H9 (cell line): ENCODE measurements at regions not wholly inside any gene's neighbourhood (a gene's known extent, or its start where the extent isn't known, plus 50 kb on each side); places are given as distances from the start of the nearest gene placed in this dataset.

Experiments
- DNase-seq: peaks from one replicate; pipeline ENCODE4 v3.0.0-alpha.2; 2017
- H2AFZ ChIP-seq: one replicate; pipeline ENCODE4 v1.6.1; 2013; ENCODE audit warnings: mild to moderate bottlenecking, low read length, control low read depth, moderate library complexity
- H2AK5ac ChIP-seq: 2 replicates; pipeline ENCODE4 v1.6.1; 2013; ENCODE audit warnings: low read length, control low read depth, mixed read lengths; ENCODE audit not compliant: insufficient read length
- H2BK120ac ChIP-seq: one replicate; pipeline ENCODE4 v1.6.1; 2013; ENCODE audit warnings: low read depth, mild to moderate bottlenecking, low read length, control low read depth, inconsistent platforms; ENCODE audit not compliant: poor library complexity, severe bottlenecking
- H2BK12ac ChIP-seq: 2 replicates; pipeline ENCODE4 v1.6.1; 2013; ENCODE audit warnings: low read length, control low read depth, mixed read lengths, low read depth; ENCODE audit not compliant: insufficient read length
- H2BK15ac ChIP-seq: 2 replicates; pipeline ENCODE4 v1.6.1; 2013; ENCODE audit warnings: low read depth, low read length, control low read depth
- H2BK20ac ChIP-seq: one replicate; pipeline ENCODE4 v1.6.1; 2013; ENCODE audit warnings: low read depth, mild to moderate bottlenecking, low read length, control low read depth, inconsistent platforms; ENCODE audit not compliant: poor library complexity, severe bottlenecking
- H2BK5ac ChIP-seq: 2 replicates; pipeline ENCODE4 v1.6.1; 2013; ENCODE audit warnings: low read length, control low read depth, mixed read lengths; ENCODE audit not compliant: insufficient read length
- H3K14ac ChIP-seq: 2 replicates; pipeline ENCODE4 v1.6.1; 2013; ENCODE audit warnings: low read length, control low read depth; ENCODE audit not compliant: insufficient read depth
- H3K18ac ChIP-seq: 2 replicates; pipeline ENCODE4 v1.6.1; 2013; ENCODE audit warnings: low read depth, mild to moderate bottlenecking, mixed read lengths, low read length, control low read depth; ENCODE audit not compliant: insufficient read length
- H3K23ac ChIP-seq: 2 replicates; pipeline ENCODE4 v1.6.1; 2013; ENCODE audit warnings: low read length, control low read depth, mixed read lengths, low read depth; ENCODE audit not compliant: insufficient read length
- H3K23me2 ChIP-seq: 2 replicates; pipeline ENCODE4 v1.6.1; 2013; ENCODE audit warnings: low read depth, mild to moderate bottlenecking, mixed read lengths, low read length, control low read depth; ENCODE audit not compliant: insufficient read length, poor library complexity, severe bottlenecking
- H3K27ac ChIP-seq: 2 replicates; pipeline ENCODE4 v1.5.1; 2013; ENCODE audit warnings: low read length, control low read depth, mixed read lengths, low read depth; ENCODE audit not compliant: insufficient read length
- H3K27me3 ChIP-seq: 2 replicates; pipeline ENCODE4 v1.6.1; 2013; ENCODE audit warnings: low read length, control low read depth, inconsistent platforms; ENCODE audit not compliant: insufficient read depth
- H3K4ac ChIP-seq: 2 replicates; pipeline ENCODE4 v1.6.1; 2013; ENCODE audit warnings: low read depth, mild to moderate bottlenecking, control low read depth, inconsistent platforms, low read length, moderate library complexity
- H3K4me1 ChIP-seq: 2 replicates; pipeline ENCODE4 v1.6.1; 2013; ENCODE audit warnings: low read length, control low read depth, inconsistent platforms; ENCODE audit not compliant: insufficient read depth
- H3K4me2 ChIP-seq: 2 replicates; pipeline ENCODE4 v1.6.1; 2013; ENCODE audit warnings: low read length, control low read depth, mixed read lengths; ENCODE audit not compliant: insufficient read length, insufficient read depth
- H3K56ac ChIP-seq: 2 replicates; pipeline ENCODE4 v1.6.1; 2013; ENCODE audit warnings: low read depth, mild to moderate bottlenecking, mixed read lengths, low read length, control low read depth; ENCODE audit not compliant: insufficient read length
- H3K79me1 ChIP-seq: 2 replicates; pipeline ENCODE4 v1.6.1; 2013; ENCODE audit warnings: low read depth, mild to moderate bottlenecking, moderate library complexity, low read length, control low read depth, inconsistent platforms; ENCODE audit not compliant: insufficient read depth, poor library complexity, severe bottlenecking
- H3K79me2 ChIP-seq: 2 replicates; pipeline ENCODE4 v1.6.1; 2013; ENCODE audit warnings: low read length, control low read depth, inconsistent platforms; ENCODE audit not compliant: insufficient read depth
- H3K9ac ChIP-seq: 2 replicates; pipeline ENCODE4 v1.6.1; 2013; ENCODE audit warnings: low read length, control low read depth, mixed read lengths; ENCODE audit not compliant: insufficient read length; ENCODE audit errors: extremely low read depth
- H3K9me3 ChIP-seq: one replicate; pipeline ENCODE4 v1.6.1; 2013; ENCODE audit warnings: low read depth, low read length, inconsistent platforms; ENCODE audit not compliant: control insufficient read depth
- H3T11ph ChIP-seq: one replicate; pipeline ENCODE4 v1.6.1; 2013; ENCODE audit warnings: mild to moderate bottlenecking, low read length, control low read depth, inconsistent platforms
- H4K20me1 ChIP-seq: one replicate; pipeline ENCODE4 v1.6.1; 2013; ENCODE audit not compliant: control insufficient read depth, insufficient read length, insufficient read depth
- H4K5ac ChIP-seq: 2 replicates; pipeline ENCODE4 v1.6.1; 2013; ENCODE audit warnings: low read depth, mild to moderate bottlenecking, mixed read lengths, low read length, control low read depth; ENCODE audit not compliant: insufficient read length
- H4K8ac ChIP-seq: replicated peaks from 2 replicates; pipeline ENCODE4 v1.6.1; 2013; ENCODE audit warnings: low read length, control low read depth, mixed read lengths, low read depth; ENCODE audit not compliant: insufficient read length
- H4K91ac ChIP-seq: 2 replicates; pipeline ENCODE4 v1.6.1; 2013; ENCODE audit warnings: low read depth, mild to moderate bottlenecking, moderate library complexity, mixed read lengths, low read length, control low read depth; ENCODE audit not compliant: insufficient read length
- H3K27ac Mint-ChIP-seq, 3 experiments: 2 replicates in 2 of 3; 3 replicates in 1 of 3; pipeline ENCODE4 v1.8.0; 2020 to 2021; ENCODE audit warnings: mixed read lengths in 3 of 3, mild to moderate bottlenecking in 1 of 3, moderate library complexity in 1 of 3
- H3K27me3 Mint-ChIP-seq: 2 replicates; pipeline ENCODE4 v1.8.0; 2021; ENCODE audit warnings: low read depth, mild to moderate bottlenecking, moderate library complexity, mixed read lengths
- H3K36me3 Mint-ChIP-seq, 3 experiments: 2 replicates in 2 of 3; 3 replicates in 1 of 3; pipeline ENCODE4 v1.8.0; 2020 to 2021; ENCODE audit warnings: low read depth in 3 of 3, mixed read lengths in 3 of 3; ENCODE audit not compliant: insufficient read depth in 1 of 3
- H3K4me1 Mint-ChIP-seq, 2 experiments: 2 replicates each; pipeline ENCODE4 v1.8.0; 2020; ENCODE audit warnings: mixed read lengths in 2 of 2
- H3K4me3 Mint-ChIP-seq, 2 experiments: 2 replicates in 1 of 2; 3 replicates in 1 of 2; pipeline ENCODE4 v1.8.0; 2020 to 2021; ENCODE audit warnings: mild to moderate bottlenecking in 2 of 2, mixed read lengths in 2 of 2, moderate library complexity in 1 of 2
- H3K9me3 Mint-ChIP-seq, 2 experiments: 2 replicates in 1 of 2; 3 replicates in 1 of 2; pipeline ENCODE4 v1.8.0; 2020; ENCODE audit warnings: mild to moderate bottlenecking in 2 of 2, mixed read lengths in 2 of 2, moderate library complexity in 1 of 2
- CTCF ChIP-seq: fragments of 200-600 bp; sonication (generic); conservative IDR thresholded peaks from 3 replicates; pipeline ENCODE4 v1.8.0; 2021; ENCODE audit warnings: antibody characterized with exemption, mild to moderate bottlenecking
- WGBS: extraction: QIAGEN DNeasy Blood & Tissue Kit; methylation state at CpG from one replicate; pipeline ENCODE4 v1.1.7; 2013; ENCODE audit warnings: missing lambda C conversion rate, low lambda C conversion rate, mixed read lengths; ENCODE audit not compliant: insufficient read length; ENCODE audit errors: extremely low coverage; 5-methylcytosine and 5-hydroxymethylcytosine counted together

DNA sequence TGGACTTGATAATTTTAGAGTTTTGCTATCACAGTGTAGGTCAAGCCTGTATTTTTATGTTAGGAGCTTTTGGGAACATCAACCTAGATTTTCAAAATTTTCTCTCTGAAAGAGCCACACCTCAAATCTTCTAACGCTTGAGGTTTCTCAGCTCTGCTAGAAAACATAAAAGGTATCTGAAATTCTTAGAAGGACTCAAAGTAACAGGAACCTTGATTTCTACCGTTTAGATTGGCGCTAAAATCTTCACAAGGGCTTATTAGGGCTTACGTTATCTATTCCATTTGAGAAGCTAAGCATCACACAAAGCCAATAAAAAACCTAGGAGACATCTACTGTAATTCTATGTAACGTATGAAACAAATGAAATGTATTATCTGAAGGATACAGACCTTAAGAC, 192.4 kb downstream of the AHR start:
- H4K91ac ChIP-seq = no peak overlapping the region
- 0 out of 7 replicates have a peak, but pooled peaks cover 0 to 5% (median 0%) of the 10 kb centered on the region in 3 experiments for H3K36me3 Mint-ChIP-seq
- H3K14ac ChIP-seq = no peak overlapping the region
- no peak overlapping the region for H2AFZ ChIP-seq
- no peak overlapping the region for H3K27ac ChIP-seq
- peaks cover 20 to 27% of the 10 kb centered on the region in 2 experiments for H3K4me1 Mint-ChIP-seq
- no peak overlapping the region for H3K4me3 Mint-ChIP-seq
- no peak overlapping the region for H3K4ac ChIP-seq
- H3K27me3 Mint-ChIP-seq = no peaks in the 10 kb centered on the region
- no peak overlapping the region for H3K56ac ChIP-seq
- no peak overlapping the region for H2AK5ac ChIP-seq
- H3K27ac Mint-ChIP-seq = no peak overlapping the region
- TF ChIP-seq CTCF = no peak
- no peaks in the 10 kb centered on the region for H3K23me2 ChIP-seq
- H4K5ac ChIP-seq = no peak overlapping the region
- H3K4me1 ChIP-seq = no peaks in the 10 kb centered on the region
- no peak overlapping the region for H3T11ph ChIP-seq
- no peak overlapping the region for H3K9ac ChIP-seq
- no peak overlapping the region for H2BK15ac ChIP-seq
- no peaks in the 10 kb centered on the region for H3K9me3 Mint-ChIP-seq
- no peaks in the 10 kb centered on the region for H4K20me1 ChIP-seq
- no peak overlapping the region for H2BK12ac ChIP-seq
- H3K18ac ChIP-seq = no peak overlapping the region
- H3K79me2 ChIP-seq = no peaks in the 10 kb centered on the region; the same call in 1 of the 2 replicates
- WGBS = no CpG with 5 or more reads among the region's 5 CpGs
- H3K79me1 ChIP-seq = no peaks in the 10 kb centered on the region
- H2BK20ac ChIP-seq = no peak overlapping the region
- H3K27me3 ChIP-seq = no peaks in the 10 kb centered on the region
- no peak overlapping the region for H2BK120ac ChIP-seq
- H3K23ac ChIP-seq = no peak overlapping the region
- no peak overlapping the region for H3K4me2 ChIP-seq
- H2BK5ac ChIP-seq = no peak overlapping the region
- no peaks in the 10 kb centered on the region for H3K9me3 ChIP-seq
- no peak for DNase-seq
- no peak overlapping the region for H4K8ac ChIP-seq
